ENCODE measurements at regions not wholly inside any gene's neighbourhood (a gene's known extent, or its start where the extent isn't known, plus 50 kb on each side); places are given as distances from the start of the nearest gene placed in this dataset.

- H3K9me3 ChIP-seq (ENCODE audit: control insufficient read depth, insufficient read depth, low read depth, low read length), result no peaks in the 10 kb centered on the region
- ATAC-seq (no peak), DNase-seq (ENCODE audit: low read depth, low spot score) (no peak)
- BruUV-seq (replicated peaks), result no TSS peak
- ChIA-PET CTCF (no interaction called here), POLR2A (no interaction called here)
- H3K27ac ChIP-seq (ENCODE audit: low read length), result no peak overlapping the region
- H3K4me1 ChIP-seq (ENCODE audit: control insufficient read depth, insufficient read depth, low read length), result no peaks in the 10 kb centered on the region
- no peaks in the 10 kb centered on the region for H3K36me3 ChIP-seq (ENCODE audit: control insufficient read depth, insufficient read depth, low read length)
- H3K27me3 ChIP-seq (ENCODE audit: control insufficient read depth, insufficient read depth, low read length), result no peaks in the 10 kb centered on the region
- no peak overlapping the region for H3K4me3 ChIP-seq (ENCODE audit: low read depth in 2 of 2, low read length in 2 of 2)
- intact Hi-C loops (cut with micrococcal nuclease; ENCODE audit: unreplicated experiment), result no loop called here
- TF ChIP-seq POLR2AphosphoS5 (IDR thresholded peaks at IDR 0.05; ENCODE audit: low read depth, low read length), result no peak
- TF ChIP-seq, protein P1, sequence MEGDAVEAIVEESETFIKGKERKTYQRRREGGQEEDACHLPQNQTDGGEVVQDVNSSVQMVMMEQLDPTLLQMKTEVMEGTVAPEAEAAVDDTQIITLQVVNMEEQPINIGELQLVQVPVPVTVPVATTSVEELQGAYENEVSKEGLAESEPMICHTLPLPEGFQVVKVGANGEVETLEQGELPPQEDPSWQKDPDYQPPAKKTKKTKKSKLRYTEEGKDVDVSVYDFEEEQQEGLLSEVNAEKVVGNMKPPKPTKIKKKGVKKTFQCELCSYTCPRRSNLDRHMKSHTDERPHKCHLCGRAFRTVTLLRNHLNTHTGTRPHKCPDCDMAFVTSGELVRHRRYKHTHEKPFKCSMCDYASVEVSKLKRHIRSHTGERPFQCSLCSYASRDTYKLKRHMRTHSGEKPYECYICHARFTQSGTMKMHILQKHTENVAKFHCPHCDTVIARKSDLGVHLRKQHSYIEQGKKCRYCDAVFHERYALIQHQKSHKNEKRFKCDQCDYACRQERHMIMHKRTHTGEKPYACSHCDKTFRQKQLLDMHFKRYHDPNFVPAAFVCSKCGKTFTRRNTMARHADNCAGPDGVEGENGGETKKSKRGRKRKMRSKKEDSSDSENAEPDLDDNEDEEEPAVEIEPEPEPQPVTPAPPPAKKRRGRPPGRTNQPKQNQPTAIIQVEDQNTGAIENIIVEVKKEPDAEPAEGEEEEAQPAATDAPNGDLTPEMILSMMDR (IDR thresholded peaks at IDR 0.05), result no peak
- TF ChIP-seq SIN3A (IDR thresholded peaks at IDR 0.05; ENCODE audit: borderline replicate concordance, insufficient read depth, low read depth, low read length), result no peak
- no peak for TF ChIP-seq TCF7L2 (IDR thresholded peaks at IDR 0.05; ENCODE audit: low read depth, low read length)
- TF ChIP-seq, protein P2, sequence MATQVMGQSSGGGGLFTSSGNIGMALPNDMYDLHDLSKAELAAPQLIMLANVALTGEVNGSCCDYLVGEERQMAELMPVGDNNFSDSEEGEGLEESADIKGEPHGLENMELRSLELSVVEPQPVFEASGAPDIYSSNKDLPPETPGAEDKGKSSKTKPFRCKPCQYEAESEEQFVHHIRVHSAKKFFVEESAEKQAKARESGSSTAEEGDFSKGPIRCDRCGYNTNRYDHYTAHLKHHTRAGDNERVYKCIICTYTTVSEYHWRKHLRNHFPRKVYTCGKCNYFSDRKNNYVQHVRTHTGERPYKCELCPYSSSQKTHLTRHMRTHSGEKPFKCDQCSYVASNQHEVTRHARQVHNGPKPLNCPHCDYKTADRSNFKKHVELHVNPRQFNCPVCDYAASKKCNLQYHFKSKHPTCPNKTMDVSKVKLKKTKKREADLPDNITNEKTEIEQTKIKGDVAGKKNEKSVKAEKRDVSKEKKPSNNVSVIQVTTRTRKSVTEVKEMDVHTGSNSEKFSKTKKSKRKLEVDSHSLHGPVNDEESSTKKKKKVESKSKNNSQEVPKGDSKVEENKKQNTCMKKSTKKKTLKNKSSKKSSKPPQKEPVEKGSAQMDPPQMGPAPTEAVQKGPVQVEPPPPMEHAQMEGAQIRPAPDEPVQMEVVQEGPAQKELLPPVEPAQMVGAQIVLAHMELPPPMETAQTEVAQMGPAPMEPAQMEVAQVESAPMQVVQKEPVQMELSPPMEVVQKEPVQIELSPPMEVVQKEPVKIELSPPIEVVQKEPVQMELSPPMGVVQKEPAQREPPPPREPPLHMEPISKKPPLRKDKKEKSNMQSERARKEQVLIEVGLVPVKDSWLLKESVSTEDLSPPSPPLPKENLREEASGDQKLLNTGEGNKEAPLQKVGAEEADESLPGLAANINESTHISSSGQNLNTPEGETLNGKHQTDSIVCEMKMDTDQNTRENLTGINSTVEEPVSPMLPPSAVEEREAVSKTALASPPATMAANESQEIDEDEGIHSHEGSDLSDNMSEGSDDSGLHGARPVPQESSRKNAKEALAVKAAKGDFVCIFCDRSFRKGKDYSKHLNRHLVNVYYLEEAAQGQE (IDR thresholded peaks at IDR 0.05; ENCODE audit: insufficient read depth in 1 of 2, low read depth in 2 of 2, low read length in 1 of 2), result no peak
- in situ Hi-C loops (cut with HindIII; ENCODE audit: low pct_unique_long_range_greater_than_20kb, low sequenced_read_pairs), result no loop called here
Observed at GRCh38 chr4:159860945-159861344, 758.1 kb downstream of the RAPGEF2 start.

GRCh38 chr4:159864337-159864736, 761.5 kb downstream of the RAPGEF2 start:
- Histone ChIP-seq H3K4me1 (ENCODE audit: control insufficient read depth, insufficient read depth, low read length) (no peaks in the 10 kb centered on the region), H3K27me3 (ENCODE audit: control insufficient read depth, insufficient read depth, low read length) (no peaks in the 10 kb centered on the region), H3K27ac (ENCODE audit: low read length) (no peak overlapping the region), H3K9me3 (ENCODE audit: control insufficient read depth, insufficient read depth, low read depth, low read length) (no peaks in the 10 kb centered on the region), H3K4me3 (ENCODE audit: low read depth in 2 of 2, low read length in 2 of 2) (no peak overlapping the region), H3K36me3 (ENCODE audit: control insufficient read depth, insufficient read depth, low read length) (no peaks in the 10 kb centered on the region)
- in situ Hi-C loops (cut with HindIII; ENCODE audit: low pct_unique_long_range_greater_than_20kb, low sequenced_read_pairs), result no loop called here
- no peak for TF ChIP-seq SIN3A (IDR thresholded peaks at IDR 0.05; ENCODE audit: borderline replicate concordance, insufficient read depth, low read depth, low read length)
- TF ChIP-seq, protein P2 (IDR thresholded peaks at IDR 0.05; ENCODE audit: insufficient read depth in 1 of 2, low read depth in 2 of 2, low read length in 1 of 2), result no peak
- TF ChIP-seq, protein P1 (IDR thresholded peaks at IDR 0.05), result no peak
- no peak for TF ChIP-seq TCF7L2 (IDR thresholded peaks at IDR 0.05; ENCODE audit: low read depth, low read length)
- no peak for TF ChIP-seq POLR2AphosphoS5 (IDR thresholded peaks at IDR 0.05; ENCODE audit: low read depth, low read length)
- no peak for DNase-seq (ENCODE audit: low read depth, low spot score)
- no TSS peak for BruUV-seq (replicated peaks)
- ChIA-PET CTCF (no interaction called here), POLR2A (no interaction called here)
- no peak for ATAC-seq
- intact Hi-C loops (cut with micrococcal nuclease; ENCODE audit: unreplicated experiment), result no loop called here

Measured in Panc1 (cell line).